Esophagus squamous epithelium (tissue), 4 donors: ENCODE measurements at regions not wholly inside any gene's neighbourhood (a gene's known extent, or its start where the extent isn't known, plus 50 kb on each side); places are given as distances from the start of the nearest gene placed in this dataset.

Experiments
- CTCF ChIP-seq, 6 experiments: fragments of 450-650 bp in 4 of 6; fragments of 200-600 bp in 2 of 6; sonication (generic) in 2 of 6; IDR thresholded peaks; one replicate each; pipeline ENCODE4 v1.5.1; 2016 to 2019; ENCODE audit warnings: antibody characterized with exemption in 6 of 6, mild to moderate bottlenecking in 4 of 6, moderate library complexity in 4 of 6
- POLR2A ChIP-seq, 4 donors: fragments of 450-650 bp; IDR thresholded peaks; one replicate each; pipeline ENCODE4 v1.6.1; 2017; ENCODE audit warnings: antibody characterized with exemption in 4 of 4, mild to moderate bottlenecking in 4 of 4, moderate library complexity in 3 of 4

GRCh38 chr10:78802431-78802830 is 266.3 kb upstream of the ZMIZ1 start:
- no peak for TF ChIP-seq CTCF (IDR thresholded peaks at IDR 0.05)
- TF ChIP-seq POLR2A (IDR thresholded peaks at IDR 0.05), result no peak
